ENCODE measurements at regions not wholly inside any gene's neighbourhood (a gene's known extent, or its start where the extent isn't known, plus 50 kb on each side); places are given as distances from the start of the nearest gene placed in this dataset.

GRCh38 chr13:68152414-68152813, 922.3 kb upstream of the PCDH9 start:
- H3K9me3 ChIP-seq (ENCODE audit: low read depth, low read length, poor library complexity, severe bottlenecking): no peaks in the 10 kb centered on the region
- H3K27me3 ChIP-seq (replicated peaks; ENCODE audit: insufficient read depth, low read depth, low read length, poor library complexity): no peaks in the 10 kb centered on the region
- H3K27ac ChIP-seq (ENCODE audit: low read depth, low read length, poor library complexity, severe bottlenecking): no peak overlapping the region
- H3K36me3 ChIP-seq (ENCODE audit: insufficient read depth, low read length, poor library complexity, severe bottlenecking): no peaks in the 10 kb centered on the region
- BruUV-seq (replicated peaks): no TSS peak
- CTCF ChIA-PET: no interaction called here
- TF ChIP-seq, protein P1, sequence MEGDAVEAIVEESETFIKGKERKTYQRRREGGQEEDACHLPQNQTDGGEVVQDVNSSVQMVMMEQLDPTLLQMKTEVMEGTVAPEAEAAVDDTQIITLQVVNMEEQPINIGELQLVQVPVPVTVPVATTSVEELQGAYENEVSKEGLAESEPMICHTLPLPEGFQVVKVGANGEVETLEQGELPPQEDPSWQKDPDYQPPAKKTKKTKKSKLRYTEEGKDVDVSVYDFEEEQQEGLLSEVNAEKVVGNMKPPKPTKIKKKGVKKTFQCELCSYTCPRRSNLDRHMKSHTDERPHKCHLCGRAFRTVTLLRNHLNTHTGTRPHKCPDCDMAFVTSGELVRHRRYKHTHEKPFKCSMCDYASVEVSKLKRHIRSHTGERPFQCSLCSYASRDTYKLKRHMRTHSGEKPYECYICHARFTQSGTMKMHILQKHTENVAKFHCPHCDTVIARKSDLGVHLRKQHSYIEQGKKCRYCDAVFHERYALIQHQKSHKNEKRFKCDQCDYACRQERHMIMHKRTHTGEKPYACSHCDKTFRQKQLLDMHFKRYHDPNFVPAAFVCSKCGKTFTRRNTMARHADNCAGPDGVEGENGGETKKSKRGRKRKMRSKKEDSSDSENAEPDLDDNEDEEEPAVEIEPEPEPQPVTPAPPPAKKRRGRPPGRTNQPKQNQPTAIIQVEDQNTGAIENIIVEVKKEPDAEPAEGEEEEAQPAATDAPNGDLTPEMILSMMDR (conservative IDR thresholded peaks at IDR 0.05; ENCODE audit: low read depth, low read length): no peak
- TF ChIP-seq EZH2 (IDR thresholded peaks at IDR 0.05; ENCODE audit: borderline replicate concordance, low read depth, low read length, poor library complexity, severe bottlenecking): no peak
- no peak for DNase-seq (ENCODE audit: low spot score)
- no peak overlapping the region for H3K4me3 ChIP-seq (ENCODE audit: low read depth, low read length, poor library complexity, severe bottlenecking)
- H3K4me1 ChIP-seq (ENCODE audit: insufficient read depth, low read length, poor library complexity, severe bottlenecking): no peaks in the 10 kb centered on the region
- intact Hi-C loops (cut with micrococcal nuclease; ENCODE audit: unreplicated experiment): no loop called here
- POLR2A ChIA-PET (ENCODE audit: low non-redundant PET): no interaction called here

DNA sequence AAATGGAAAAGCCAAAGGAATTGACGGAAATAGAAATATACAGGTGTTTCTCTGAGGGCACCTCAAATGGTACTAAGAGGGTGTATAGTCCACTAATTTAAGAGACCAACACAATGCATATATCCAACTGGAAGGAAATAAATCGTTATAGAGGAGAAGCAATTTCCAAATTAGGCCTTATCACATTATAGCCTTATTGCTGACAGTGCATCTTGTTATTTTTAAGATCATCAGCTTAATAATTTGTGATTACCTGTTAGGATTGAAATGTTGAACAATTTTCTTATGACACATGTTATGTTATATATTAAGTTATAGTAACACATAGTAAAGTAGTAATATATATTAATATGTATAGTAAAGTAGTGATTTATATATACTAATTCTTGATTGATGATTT, 915.7 kb upstream of the PCDH9 start:
- no peaks in the 10 kb centered on the region for H3K4me1 ChIP-seq (ENCODE audit: insufficient read depth, low read length, poor library complexity, severe bottlenecking)
- ChIA-PET POLR2A (ENCODE audit: low non-redundant PET) (no interaction called here), CTCF (no interaction called here)
- no peak overlapping the region for H3K27ac ChIP-seq (ENCODE audit: low read depth, low read length, poor library complexity, severe bottlenecking)
- H3K9me3 ChIP-seq (ENCODE audit: low read depth, low read length, poor library complexity, severe bottlenecking): no peaks in the 10 kb centered on the region
- H3K36me3 ChIP-seq (ENCODE audit: insufficient read depth, low read length, poor library complexity, severe bottlenecking): no peaks in the 10 kb centered on the region
- DNase-seq (ENCODE audit: low spot score): no peak
- H3K4me3 ChIP-seq (ENCODE audit: low read depth, low read length, poor library complexity, severe bottlenecking): no peak overlapping the region
- no TSS peak for BruUV-seq (replicated peaks)
- no peaks in the 10 kb centered on the region for H3K27me3 ChIP-seq (replicated peaks; ENCODE audit: insufficient read depth, low read depth, low read length, poor library complexity)
- TF ChIP-seq EZH2 (IDR thresholded peaks at IDR 0.05; ENCODE audit: borderline replicate concordance, low read depth, low read length, poor library complexity, severe bottlenecking): no peak
- TF ChIP-seq, protein P1 (conservative IDR thresholded peaks at IDR 0.05; ENCODE audit: low read depth, low read length): no peak
- intact Hi-C loops (cut with micrococcal nuclease; ENCODE audit: unreplicated experiment): no loop called here

- CTCF ChIA-PET: no interaction called here
- POLR2A ChIA-PET (ENCODE audit: low non-redundant PET): no interaction called here
- BruUV-seq (replicated peaks): no TSS peak
These were observed 898.3 kb upstream of the PCDH9 start for GRCh38 chr13:68128297-68128915.

More at GRCh38 chr13:68128297-68128915, 898.3 kb upstream of the PCDH9 start:
- no peak for TF ChIP-seq EZH2 (IDR thresholded peaks at IDR 0.05; ENCODE audit: borderline replicate concordance, low read depth, low read length, poor library complexity, severe bottlenecking)
- TF ChIP-seq, protein P1 (conservative IDR thresholded peaks at IDR 0.05; ENCODE audit: low read depth, low read length): no peak
- Histone ChIP-seq H3K27me3 (replicated peaks; ENCODE audit: insufficient read depth, low read depth, low read length, poor library complexity) (no peaks in the 10 kb centered on the region), H3K27ac (ENCODE audit: low read depth, low read length, poor library complexity, severe bottlenecking) (no peak overlapping the region), H3K4me1 (ENCODE audit: insufficient read depth, low read length, poor library complexity, severe bottlenecking) (no peaks in the 10 kb centered on the region), H3K9me3 (ENCODE audit: low read depth, low read length, poor library complexity, severe bottlenecking) (no peaks in the 10 kb centered on the region), H3K4me3 (ENCODE audit: low read depth, low read length, poor library complexity, severe bottlenecking) (no peak overlapping the region), H3K36me3 (ENCODE audit: insufficient read depth, low read length, poor library complexity, severe bottlenecking) (no peaks in the 10 kb centered on the region)
- DNase-seq (ENCODE audit: low spot score): no peak
- intact Hi-C loops (cut with micrococcal nuclease; ENCODE audit: unreplicated experiment): no loop called here

All from A673 (cell line).